ENCODE measurements at regions not wholly inside any gene's neighbourhood (a gene's known extent, or its start where the extent isn't known, plus 50 kb on each side); places are given as distances from the start of the nearest gene placed in this dataset.

DNA sequence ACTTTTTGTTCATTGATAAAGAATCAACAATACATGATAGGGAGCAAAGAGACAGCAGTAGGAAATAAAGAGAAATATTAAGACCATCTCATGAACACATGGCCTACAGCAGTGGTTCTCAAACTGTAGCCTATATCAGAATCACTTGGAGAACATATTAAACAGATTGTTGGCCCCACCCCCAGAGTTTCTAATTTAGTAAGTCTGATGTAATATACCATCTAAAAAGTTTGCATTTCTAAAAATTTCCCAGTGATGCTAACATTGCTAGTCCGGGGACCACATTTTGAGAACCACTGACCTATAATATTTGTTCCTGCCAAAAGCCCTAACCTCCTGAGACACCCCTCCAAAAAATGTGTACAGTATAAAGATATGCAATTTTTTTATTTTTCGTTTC is 306.2 kb upstream of the NREP start:
- TF ChIP-seq, protein P1, sequence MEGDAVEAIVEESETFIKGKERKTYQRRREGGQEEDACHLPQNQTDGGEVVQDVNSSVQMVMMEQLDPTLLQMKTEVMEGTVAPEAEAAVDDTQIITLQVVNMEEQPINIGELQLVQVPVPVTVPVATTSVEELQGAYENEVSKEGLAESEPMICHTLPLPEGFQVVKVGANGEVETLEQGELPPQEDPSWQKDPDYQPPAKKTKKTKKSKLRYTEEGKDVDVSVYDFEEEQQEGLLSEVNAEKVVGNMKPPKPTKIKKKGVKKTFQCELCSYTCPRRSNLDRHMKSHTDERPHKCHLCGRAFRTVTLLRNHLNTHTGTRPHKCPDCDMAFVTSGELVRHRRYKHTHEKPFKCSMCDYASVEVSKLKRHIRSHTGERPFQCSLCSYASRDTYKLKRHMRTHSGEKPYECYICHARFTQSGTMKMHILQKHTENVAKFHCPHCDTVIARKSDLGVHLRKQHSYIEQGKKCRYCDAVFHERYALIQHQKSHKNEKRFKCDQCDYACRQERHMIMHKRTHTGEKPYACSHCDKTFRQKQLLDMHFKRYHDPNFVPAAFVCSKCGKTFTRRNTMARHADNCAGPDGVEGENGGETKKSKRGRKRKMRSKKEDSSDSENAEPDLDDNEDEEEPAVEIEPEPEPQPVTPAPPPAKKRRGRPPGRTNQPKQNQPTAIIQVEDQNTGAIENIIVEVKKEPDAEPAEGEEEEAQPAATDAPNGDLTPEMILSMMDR (IDR thresholded peaks at IDR 0.05) = no peak
- TF ChIP-seq, protein P2, sequence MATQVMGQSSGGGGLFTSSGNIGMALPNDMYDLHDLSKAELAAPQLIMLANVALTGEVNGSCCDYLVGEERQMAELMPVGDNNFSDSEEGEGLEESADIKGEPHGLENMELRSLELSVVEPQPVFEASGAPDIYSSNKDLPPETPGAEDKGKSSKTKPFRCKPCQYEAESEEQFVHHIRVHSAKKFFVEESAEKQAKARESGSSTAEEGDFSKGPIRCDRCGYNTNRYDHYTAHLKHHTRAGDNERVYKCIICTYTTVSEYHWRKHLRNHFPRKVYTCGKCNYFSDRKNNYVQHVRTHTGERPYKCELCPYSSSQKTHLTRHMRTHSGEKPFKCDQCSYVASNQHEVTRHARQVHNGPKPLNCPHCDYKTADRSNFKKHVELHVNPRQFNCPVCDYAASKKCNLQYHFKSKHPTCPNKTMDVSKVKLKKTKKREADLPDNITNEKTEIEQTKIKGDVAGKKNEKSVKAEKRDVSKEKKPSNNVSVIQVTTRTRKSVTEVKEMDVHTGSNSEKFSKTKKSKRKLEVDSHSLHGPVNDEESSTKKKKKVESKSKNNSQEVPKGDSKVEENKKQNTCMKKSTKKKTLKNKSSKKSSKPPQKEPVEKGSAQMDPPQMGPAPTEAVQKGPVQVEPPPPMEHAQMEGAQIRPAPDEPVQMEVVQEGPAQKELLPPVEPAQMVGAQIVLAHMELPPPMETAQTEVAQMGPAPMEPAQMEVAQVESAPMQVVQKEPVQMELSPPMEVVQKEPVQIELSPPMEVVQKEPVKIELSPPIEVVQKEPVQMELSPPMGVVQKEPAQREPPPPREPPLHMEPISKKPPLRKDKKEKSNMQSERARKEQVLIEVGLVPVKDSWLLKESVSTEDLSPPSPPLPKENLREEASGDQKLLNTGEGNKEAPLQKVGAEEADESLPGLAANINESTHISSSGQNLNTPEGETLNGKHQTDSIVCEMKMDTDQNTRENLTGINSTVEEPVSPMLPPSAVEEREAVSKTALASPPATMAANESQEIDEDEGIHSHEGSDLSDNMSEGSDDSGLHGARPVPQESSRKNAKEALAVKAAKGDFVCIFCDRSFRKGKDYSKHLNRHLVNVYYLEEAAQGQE (IDR thresholded peaks at IDR 0.05; ENCODE audit: insufficient read depth in 1 of 2, low read depth in 2 of 2, low read length in 1 of 2) = no peak
- TF ChIP-seq POLR2AphosphoS5 (IDR thresholded peaks at IDR 0.05; ENCODE audit: low read depth, low read length) = no peak

All from Panc1 (cell line).